ENCODE measurements at regions not wholly inside any gene's neighbourhood (a gene's known extent, or its start where the extent isn't known, plus 50 kb on each side); places are given as distances from the start of the nearest gene placed in this dataset.

GRCh38 chr2:19527771-19528170 is 169.3 kb upstream of the OSR1 start:
- no peak for TF ChIP-seq CTCF (IDR thresholded peaks at IDR 0.05)
- TF ChIP-seq POLR2AphosphoS5 (IDR thresholded peaks at IDR 0.05; ENCODE audit: low read depth, low read length): no peak
